ENCODE measurements at regions not wholly inside any gene's neighbourhood (a gene's known extent, or its start where the extent isn't known, plus 50 kb on each side); places are given as distances from the start of the nearest gene placed in this dataset.

DNA sequence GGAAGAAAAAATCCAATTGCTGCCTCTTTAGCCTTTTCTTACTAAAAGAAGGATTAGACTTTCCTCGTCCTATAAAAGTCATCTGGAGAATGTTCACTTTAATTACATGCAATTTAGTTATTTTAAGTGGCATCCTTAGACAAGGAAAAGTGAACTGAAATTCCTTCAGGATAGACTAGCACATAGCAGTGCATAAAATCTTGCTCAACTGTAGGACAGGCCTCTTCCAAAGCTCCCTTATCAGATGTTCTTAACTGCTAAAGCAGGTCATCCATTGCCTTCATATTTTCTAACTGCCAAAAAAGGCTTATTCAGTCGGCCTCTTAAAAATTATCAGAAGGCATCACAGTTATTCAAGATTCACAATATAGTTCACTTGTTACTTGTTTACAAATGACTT is 396.5 kb downstream of the DMRT2 start:
- Histone ChIP-seq H3K27ac (ENCODE audit: control insufficient read depth, insufficient read depth, low read length) (no peak overlapping the region), H3K4me2 (ENCODE audit: control insufficient read depth, extremely low read depth, insufficient read depth, low read depth, low read length) (no peak overlapping the region), H3K4me3 (ENCODE audit: control insufficient read depth in 2 of 3, extremely low read depth in 1 of 3, insufficient read depth in 2 of 3, low read depth in 1 of 3, low read length in 3 of 3) (no peak overlapping the region), H3K9ac (ENCODE audit: control insufficient read depth, extremely low read depth, insufficient read depth, low read length) (no peak overlapping the region), H3K36me3 (ENCODE audit: control insufficient read depth in 2 of 2, extremely low read depth in 1 of 2, insufficient read depth in 2 of 2, low read length in 2 of 2) (no peaks in the 10 kb centered on the region), H2AFZ (ENCODE audit: control insufficient read depth, low read length) (no peak overlapping the region), H3K9me1 (ENCODE audit: control insufficient read depth, extremely low read depth, insufficient read depth, low read length) (no peaks in the 10 kb centered on the region), H3K9me3 (ENCODE audit: control insufficient read depth, low read depth, low read length) (no peaks in the 10 kb centered on the region), H3K79me2 (ENCODE audit: control insufficient read depth, insufficient read depth, low read length) (no peaks in the 10 kb centered on the region), H3K4me1 (ENCODE audit: control insufficient read depth, extremely low read depth, insufficient read depth, low read length) (no peaks in the 10 kb centered on the region), H4K20me1 (ENCODE audit: control insufficient read depth, extremely low read depth, insufficient read depth, low read length) (no peaks in the 10 kb centered on the region), H3K27me3 (ENCODE audit: control insufficient read depth, extremely low read depth, insufficient read depth, low read length) (no peaks in the 10 kb centered on the region)
- DNase-seq (ENCODE audit: low read depth, low spot score): no peak
- TF ChIP-seq EZH2 (IDR thresholded peaks at IDR 0.05; ENCODE audit: low read length): no peak
- TF ChIP-seq, protein P1, sequence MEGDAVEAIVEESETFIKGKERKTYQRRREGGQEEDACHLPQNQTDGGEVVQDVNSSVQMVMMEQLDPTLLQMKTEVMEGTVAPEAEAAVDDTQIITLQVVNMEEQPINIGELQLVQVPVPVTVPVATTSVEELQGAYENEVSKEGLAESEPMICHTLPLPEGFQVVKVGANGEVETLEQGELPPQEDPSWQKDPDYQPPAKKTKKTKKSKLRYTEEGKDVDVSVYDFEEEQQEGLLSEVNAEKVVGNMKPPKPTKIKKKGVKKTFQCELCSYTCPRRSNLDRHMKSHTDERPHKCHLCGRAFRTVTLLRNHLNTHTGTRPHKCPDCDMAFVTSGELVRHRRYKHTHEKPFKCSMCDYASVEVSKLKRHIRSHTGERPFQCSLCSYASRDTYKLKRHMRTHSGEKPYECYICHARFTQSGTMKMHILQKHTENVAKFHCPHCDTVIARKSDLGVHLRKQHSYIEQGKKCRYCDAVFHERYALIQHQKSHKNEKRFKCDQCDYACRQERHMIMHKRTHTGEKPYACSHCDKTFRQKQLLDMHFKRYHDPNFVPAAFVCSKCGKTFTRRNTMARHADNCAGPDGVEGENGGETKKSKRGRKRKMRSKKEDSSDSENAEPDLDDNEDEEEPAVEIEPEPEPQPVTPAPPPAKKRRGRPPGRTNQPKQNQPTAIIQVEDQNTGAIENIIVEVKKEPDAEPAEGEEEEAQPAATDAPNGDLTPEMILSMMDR (optimal IDR thresholded peaks at IDR 0.05 in 1 of 3, IDR thresholded peaks at IDR 0.05 in 1 of 3, conservative IDR thresholded peaks at IDR 0.05 in 1 of 3; ENCODE audit: extremely low read depth in 1 of 3, insufficient read depth in 2 of 3, low read length in 3 of 3): no peak
- dilution Hi-C loops (cut with MboI; ENCODE audit: extremely low pct_ligation_motif_present, low sequenced_read_pairs): no loop called here
- no peak for FAIRE-seq

DNA sequence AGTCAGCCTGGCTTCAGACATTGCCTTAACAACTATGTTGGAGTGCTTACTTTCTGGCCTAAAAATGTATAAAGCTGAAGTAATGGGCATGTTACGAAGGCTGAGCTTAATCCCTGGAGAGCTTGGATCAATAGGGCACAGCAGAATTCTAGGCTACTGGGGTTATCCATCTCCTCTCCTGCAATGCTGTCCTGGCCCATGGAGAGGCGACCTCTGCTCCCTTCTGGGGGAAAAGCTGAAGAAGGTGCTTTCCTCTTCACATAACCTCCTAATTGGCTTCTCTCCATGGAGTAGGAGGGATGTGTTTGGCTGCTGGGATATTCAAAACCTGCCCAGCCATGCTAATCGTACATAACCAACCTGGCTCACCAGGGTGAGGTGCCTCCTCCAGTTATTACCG is 403.5 kb downstream of the DMRT2 start:
- no peak overlapping the region for H3K27ac ChIP-seq (ENCODE audit: control insufficient read depth, insufficient read depth, low read length)
- H3K36me3 ChIP-seq (ENCODE audit: control insufficient read depth in 2 of 2, extremely low read depth in 1 of 2, insufficient read depth in 2 of 2, low read length in 2 of 2): no peaks in the 10 kb centered on the region
- dilution Hi-C loops (cut with MboI; ENCODE audit: extremely low pct_ligation_motif_present, low sequenced_read_pairs): no loop called here
- H4K20me1 ChIP-seq (ENCODE audit: control insufficient read depth, extremely low read depth, insufficient read depth, low read length): no peaks in the 10 kb centered on the region
- FAIRE-seq: no peak
- no peaks in the 10 kb centered on the region for H3K9me1 ChIP-seq (ENCODE audit: control insufficient read depth, extremely low read depth, insufficient read depth, low read length)
- no peaks in the 10 kb centered on the region for H3K27me3 ChIP-seq (ENCODE audit: control insufficient read depth, extremely low read depth, insufficient read depth, low read length)
- H2AFZ ChIP-seq (ENCODE audit: control insufficient read depth, low read length): no peak overlapping the region
- no peak overlapping the region for H3K9ac ChIP-seq (ENCODE audit: control insufficient read depth, extremely low read depth, insufficient read depth, low read length)
- H3K79me2 ChIP-seq (ENCODE audit: control insufficient read depth, insufficient read depth, low read length): no peaks in the 10 kb centered on the region
- H3K4me3 ChIP-seq (ENCODE audit: control insufficient read depth in 2 of 3, extremely low read depth in 1 of 3, insufficient read depth in 2 of 3, low read depth in 1 of 3, low read length in 3 of 3): no peak overlapping the region
- no peak for DNase-seq (ENCODE audit: low read depth, low spot score)
- no peak overlapping the region for H3K4me2 ChIP-seq (ENCODE audit: control insufficient read depth, extremely low read depth, insufficient read depth, low read depth, low read length)
- no peaks in the 10 kb centered on the region for H3K9me3 ChIP-seq (ENCODE audit: control insufficient read depth, low read depth, low read length)
- H3K4me1 ChIP-seq (ENCODE audit: control insufficient read depth, extremely low read depth, insufficient read depth, low read length): peaks cover 6% of the 10 kb centered on the region
- no peak for TF ChIP-seq EZH2 (IDR thresholded peaks at IDR 0.05; ENCODE audit: low read length)
- TF ChIP-seq, protein P1 (optimal IDR thresholded peaks at IDR 0.05 in 1 of 3, IDR thresholded peaks at IDR 0.05 in 1 of 3, conservative IDR thresholded peaks at IDR 0.05 in 1 of 3; ENCODE audit: extremely low read depth in 1 of 3, insufficient read depth in 2 of 3, low read length in 3 of 3): peak in 1 of 3 experiments; percentile 1
